Activated CD8-positive, alpha-beta memory T cell treated with anti-CD3 and anti-CD28 coated beads, Interleukin-2, amount 10 ng/mL, durations not matched to agents 7 days and 5 days (primary cell): ENCODE measurements at regions not wholly inside any gene's neighbourhood (a gene's known extent, or its start where the extent isn't known, plus 50 kb on each side); places are given as distances from the start of the nearest gene placed in this dataset.

ENCODE experiments used
- ATAC-seq: fragments of 150-1000 bp; cut with Tn5 transposase; one replicate; pipeline ENCODE4 v1.10.0; 2021; ENCODE audit warnings: moderate library complexity
- CTCF ChIA-PET: fragments of 350-600 bp; sonication (Branson Sonifier 250); formaldehyde crosslinking; loops from one replicate; lab custom pipeline; 2021; ENCODE audit warnings: antibody characterized with exemption; lab: Charles Lee
- DNase-seq: peaks from one replicate; pipeline ENCODE4 v3.0.0-alpha.2; 2020
- H3K27ac Mint-ChIP-seq: one replicate; pipeline ENCODE4 v1.8.0; 2021; ENCODE audit warnings: mild to moderate bottlenecking, mixed read lengths
- H3K27me3 Mint-ChIP-seq: one replicate; pipeline ENCODE4 v1.8.0; 2021; ENCODE audit warnings: mixed read lengths
- H3K36me3 Mint-ChIP-seq: one replicate; pipeline ENCODE4 v1.8.0; 2021; ENCODE audit warnings: mild to moderate bottlenecking, mixed read lengths
- H3K4me1 Mint-ChIP-seq: one replicate; pipeline ENCODE4 v1.8.0; 2021; ENCODE audit warnings: mixed read lengths
- H3K4me3 Mint-ChIP-seq: one replicate; pipeline ENCODE4 v1.8.0; 2021; ENCODE audit warnings: mild to moderate bottlenecking, moderate library complexity, mixed read lengths
- H3K9me3 Mint-ChIP-seq: one replicate; pipeline ENCODE4 v1.8.0; 2022; ENCODE audit warnings: low read depth, mixed read lengths

- H3K36me3 Mint-ChIP-seq, result no peaks in the 10 kb centered on the region
- ATAC-seq, result no peak
- H3K4me1 Mint-ChIP-seq, result no peaks in the 10 kb centered on the region
- H3K9me3 Mint-ChIP-seq, result peaks cover 15% of the 10 kb centered on the region
- no peak overlapping the region for H3K4me3 Mint-ChIP-seq
- H3K27ac Mint-ChIP-seq, result no peak overlapping the region
- CTCF ChIA-PET, result interaction anchor here (0.7 kb wide), 1 partner anchor 9 kb away, joined by 3 read pairs; no protein-coding TSS in a partner anchor
- no peak for DNase-seq
- no peaks in the 10 kb centered on the region for H3K27me3 Mint-ChIP-seq
These were observed 603.8 kb upstream of the CA10 start for GRCh38 chr17:52762147-52762793.

GRCh38 chr17:52759864-52760263 is 601.4 kb upstream of the CA10 start:
- H3K9me3 Mint-ChIP-seq, result peaks cover 7% of the 10 kb centered on the region
- H3K27me3 Mint-ChIP-seq, result no peaks in the 10 kb centered on the region
- no peaks in the 10 kb centered on the region for H3K36me3 Mint-ChIP-seq
- no peak overlapping the region for H3K4me3 Mint-ChIP-seq
- DNase-seq (no peak), ATAC-seq (no peak)
- CTCF ChIA-PET, result no interaction called here
- H3K4me1 Mint-ChIP-seq, result no peaks in the 10 kb centered on the region
- H3K27ac Mint-ChIP-seq, result no peak overlapping the region

GRCh38 chr17:52758481-52758880 is 600.0 kb upstream of the CA10 start:
- Mint-ChIP-seq H3K4me1 (no peaks in the 10 kb centered on the region), H3K27ac (no peak overlapping the region)
- CTCF ChIA-PET, result no interaction called here

GRCh38 chr17:52756746-52757145 is 598.2 kb upstream of the CA10 start:
- no peaks in the 10 kb centered on the region for H3K36me3 Mint-ChIP-seq
- H3K27me3 Mint-ChIP-seq, result no peaks in the 10 kb centered on the region
- no peaks in the 10 kb centered on the region for H3K4me1 Mint-ChIP-seq
- DNase-seq (no peak), ATAC-seq (no peak)
- no peak overlapping the region for H3K27ac Mint-ChIP-seq
- CTCF ChIA-PET, result no interaction called here
- H3K4me3 Mint-ChIP-seq, result no peak overlapping the region
- H3K9me3 Mint-ChIP-seq, result peaks cover 9% of the 10 kb centered on the region

More at GRCh38 chr17:52758481-52758880, 600.0 kb upstream of the CA10 start:
- Mint-ChIP-seq H3K9me3 (peaks cover 6% of the 10 kb centered on the region), H3K27me3 (no peaks in the 10 kb centered on the region), H3K4me3 (no peak overlapping the region), H3K36me3 (no peaks in the 10 kb centered on the region)
- no peak for DNase-seq
- ATAC-seq, result no peak

GRCh38 chr17:52754838-52755237 is 596.3 kb upstream of the CA10 start:
- Mint-ChIP-seq H3K4me1 (no peaks in the 10 kb centered on the region), H3K27me3 (no peaks in the 10 kb centered on the region), H3K9me3 (peaks cover 9% of the 10 kb centered on the region), H3K36me3 (no peaks in the 10 kb centered on the region), H3K4me3 (no peak overlapping the region), H3K27ac (no peak overlapping the region)
- ATAC-seq (no peak), DNase-seq (no peak)
- CTCF ChIA-PET, result no interaction called here

GRCh38 chr17:52751051-52751450 is 592.5 kb upstream of the CA10 start:
- Mint-ChIP-seq H3K4me1 (no peaks in the 10 kb centered on the region), H3K36me3 (no peaks in the 10 kb centered on the region), H3K9me3 (peaks cover 6% of the 10 kb centered on the region), H3K4me3 (no peak overlapping the region), H3K27me3 (no peaks in the 10 kb centered on the region), H3K27ac (no peak overlapping the region)
- DNase-seq, result no peak
- ATAC-seq, result no peak
- CTCF ChIA-PET, result no interaction called here

- Mint-ChIP-seq H3K36me3 (no peaks in the 10 kb centered on the region), H3K9me3 (no peaks in the 10 kb centered on the region), H3K27me3 (no peaks in the 10 kb centered on the region), H3K27ac (no peak overlapping the region), H3K4me3 (no peak overlapping the region), H3K4me1 (no peaks in the 10 kb centered on the region)
- CTCF ChIA-PET, result no interaction called here
- ATAC-seq, result no peak
- no peak for DNase-seq
These were observed 585.7 kb upstream of the CA10 start for GRCh38 chr17:52744179-52744578.

GRCh38 chr17:52740006-52740405 is 581.5 kb upstream of the CA10 start:
- ATAC-seq (no peak), DNase-seq (no peak)
- Mint-ChIP-seq H3K4me3 (no peak overlapping the region), H3K9me3 (no peaks in the 10 kb centered on the region), H3K27ac (no peak overlapping the region), H3K27me3 (no peaks in the 10 kb centered on the region), H3K36me3 (no peaks in the 10 kb centered on the region), H3K4me1 (no peaks in the 10 kb centered on the region)
- CTCF ChIA-PET, result no interaction called here

- H3K9me3 Mint-ChIP-seq, result no peaks in the 10 kb centered on the region
- ATAC-seq (no peak), DNase-seq (no peak)
- CTCF ChIA-PET, result no interaction called here
- no peaks in the 10 kb centered on the region for H3K36me3 Mint-ChIP-seq
- H3K4me1 Mint-ChIP-seq, result no peaks in the 10 kb centered on the region
- H3K27me3 Mint-ChIP-seq, result no peaks in the 10 kb centered on the region
- H3K27ac Mint-ChIP-seq, result no peak overlapping the region
- no peak overlapping the region for H3K4me3 Mint-ChIP-seq
These were observed 580.3 kb upstream of the CA10 start for GRCh38 chr17:52738791-52739190.

GRCh38 chr17:52737071-52737470 is 578.6 kb upstream of the CA10 start:
- Mint-ChIP-seq H3K27ac (no peak overlapping the region), H3K4me1 (no peaks in the 10 kb centered on the region), H3K4me3 (no peak overlapping the region), H3K9me3 (no peaks in the 10 kb centered on the region), H3K27me3 (no peaks in the 10 kb centered on the region), H3K36me3 (no peaks in the 10 kb centered on the region)
- CTCF ChIA-PET, result no interaction called here
- DNase-seq, result no peak
- ATAC-seq, result no peak

- CTCF ChIA-PET, result no interaction called here
- H3K36me3 Mint-ChIP-seq, result no peaks in the 10 kb centered on the region
- no peak overlapping the region for H3K4me3 Mint-ChIP-seq
- H3K9me3 Mint-ChIP-seq, result no peaks in the 10 kb centered on the region
- H3K27me3 Mint-ChIP-seq, result no peaks in the 10 kb centered on the region
- H3K4me1 Mint-ChIP-seq, result no peaks in the 10 kb centered on the region
- DNase-seq, result no peak
- H3K27ac Mint-ChIP-seq, result no peak overlapping the region
- no peak for ATAC-seq
These were observed 574.3 kb upstream of the CA10 start for GRCh38 chr17:52732841-52733240.

GRCh38 chr17:52724578-52724977 is 566.1 kb upstream of the CA10 start:
- DNase-seq (no peak), ATAC-seq (no peak)
- no peak overlapping the region for H3K4me3 Mint-ChIP-seq
- H3K36me3 Mint-ChIP-seq, result no peaks in the 10 kb centered on the region
- CTCF ChIA-PET, result no interaction called here
- no peak overlapping the region for H3K27ac Mint-ChIP-seq
- H3K27me3 Mint-ChIP-seq, result no peaks in the 10 kb centered on the region
- H3K9me3 Mint-ChIP-seq, result no peaks in the 10 kb centered on the region
- H3K4me1 Mint-ChIP-seq, result no peaks in the 10 kb centered on the region

GRCh38 chr17:52721910-52722309 is 563.4 kb upstream of the CA10 start:
- Mint-ChIP-seq H3K4me1 (no peaks in the 10 kb centered on the region), H3K27me3 (no peaks in the 10 kb centered on the region), H3K27ac (no peak overlapping the region)

GRCh38 chr17:52710363-52710901 is 551.9 kb upstream of the CA10 start:
- CTCF ChIA-PET, result no interaction called here
- Mint-ChIP-seq H3K27ac (no peak overlapping the region), H3K9me3 (peaks cover 3% of the 10 kb centered on the region), H3K27me3 (no peaks in the 10 kb centered on the region), H3K4me1 (no peaks in the 10 kb centered on the region), H3K4me3 (no peak overlapping the region), H3K36me3 (no peaks in the 10 kb centered on the region)
- DNase-seq, result no peak
- no peak for ATAC-seq

More at GRCh38 chr17:52721910-52722309, 563.4 kb upstream of the CA10 start:
- ATAC-seq (no peak), DNase-seq (no peak)
- H3K36me3 Mint-ChIP-seq, result no peaks in the 10 kb centered on the region
- no peak overlapping the region for H3K4me3 Mint-ChIP-seq
- CTCF ChIA-PET, result no interaction called here
- H3K9me3 Mint-ChIP-seq, result peaks cover 2% of the 10 kb centered on the region
